Heart right ventricle (tissue), 16 donors: ENCODE measurements at regions not wholly inside any gene's neighbourhood (a gene's known extent, or its start where the extent isn't known, plus 50 kb on each side); places are given as distances from the start of the nearest gene placed in this dataset.

Source experiments
- ATAC-seq, 8 donors: fragments of 200-7000 bp; cut with Tn5 transposase; one replicate each; pipeline ENCODE4 v1.9.1; 2020; ENCODE audit warnings: mild to moderate bottlenecking in 8 of 8, moderate library complexity in 8 of 8, moderate number of reproducible peaks in 1 of 8
- DNase-seq, 2 donors: peaks; one replicate each; pipeline ENCODE4 v3.0.0-alpha.2; 2020
- H3K27ac ChIP-seq, 10 donors: fragments of 200-600 bp; sonication (generic) in 2 of 10; one replicate each; pipeline versions ENCODE4 v1.5.0 to v1.8.0; 2020 to 2022; ENCODE audit warnings: mild to moderate bottlenecking in 3 of 10
- H3K27me3 ChIP-seq, 7 donors: fragments of 200-600 bp; one replicate each; pipeline ENCODE4 v1.8.0; 2021 to 2022; ENCODE audit warnings: mild to moderate bottlenecking in 2 of 7
- H3K36me3 ChIP-seq, 9 donors: fragments of 200-600 bp; sonication (generic) in 1 of 9; one replicate each; pipeline versions ENCODE4 v1.5.0 to v1.8.0; 2020 to 2022; ENCODE audit warnings: mild to moderate bottlenecking in 2 of 9
- H3K4me1 ChIP-seq, 9 donors: fragments of 200-600 bp; sonication (generic) in 1 of 9; one replicate each; pipeline versions ENCODE4 v1.5.0 to v1.8.0; 2020 to 2022; ENCODE audit warnings: mild to moderate bottlenecking in 4 of 9
- H3K4me3 ChIP-seq, 10 donors: fragments of 200-600 bp; sonication (generic) in 2 of 10; one replicate each; pipeline versions ENCODE4 v1.5.0 to v1.8.0; 2020 to 2022; ENCODE audit warnings: mild to moderate bottlenecking in 7 of 10, moderate library complexity in 2 of 10
- H3K9me3 ChIP-seq, 11 donors: fragments of 200-600 bp in 10 of 11; sonication (generic) in 2 of 11; one replicate each; pipeline versions ENCODE4 v1.5.0 to v1.8.0; 2013 to 2022; ENCODE audit warnings: mild to moderate bottlenecking in 2 of 11, control low read depth in 1 of 11, moderate library complexity in 1 of 11
- CTCF ChIP-seq, 9 donors: fragments of 200-600 bp; sonication (generic) in 2 of 9; IDR thresholded peaks; one replicate each; pipeline versions ENCODE4 v1.5.0 to v1.8.0; 2021 to 2022; ENCODE audit warnings: antibody characterized with exemption in 9 of 9, mild to moderate bottlenecking in 5 of 9, moderate library complexity in 1 of 9
- WGBS, 2 donors: extraction: QIAGEN DNeasy Blood & Tissue Kit; methylation state at CpG; one replicate each; pipeline ENCODE4 v1.1.7; 2013; ENCODE audit warnings: inconsistent platforms in 1 of 2; 5-methylcytosine and 5-hydroxymethylcytosine counted together
- intact Hi-C, 10 donors: fragments of 100-400 bp; cut with DNase I; formaldehyde crosslinking; loops; one replicate each; pipeline versions ENCODE4 v1.11.1 to v1.14.2; 2022
- donor health status: Arrhythmogenic right ventricular cardiomyopathy.
- donor health status: ischemic (EF 13 %, LVEDD 7.1; RV severe dilation, severe dysfunction).
- donor health status: healthy with polysubstance abuse.
- donor health status: DM: no; HTN: yes; CAD: no.
- donor health status: DM: no; HTN: no; CAD: no.
- donor health status: ischemic (EF 25% LVEDD 6.9; RV normal size, moderate dysfunction).
- donor health status: ischemic (EF 25% LVEDD 5.7; RV mildly dilated, moderate dysfunction).
- donor health status: healthy.
- donor health status: DM: yes; HTN: yes; CAD: no.
- donor health status: Ischemic cardiomyopathy.
- donor health status: ischemic (EF 35%, LVEDD 5.7; RV mildly dilated, moderate dysfunction).
- donor health status: nonischemic (EF 11% LVEDD 7.7; RV severe dilation, severe dysfunction).
- donor health status: DM: yes; HTN: yes; CAD: no.
- donor health status: PGD.
- donor health status: ischemic (EF 29% LVEDD 5.4; RV normal size, mild dysfunction).
- donor health status: nonischemic (EF 23%, LVEDD 6.1; RV moderate dilation, normal function).

GRCh38 chr5:121174351-121174750 is 677.3 kb upstream of the FTMT start:
- TF ChIP-seq CTCF (IDR thresholded peaks at IDR 0.05), result no peak
- H3K9me3 ChIP-seq, result no peaks in the 10 kb centered on the region
- H3K4me1 ChIP-seq, result no peaks in the 10 kb centered on the region
- no peak overlapping the region for H3K27ac ChIP-seq
- intact Hi-C loops, result no loop called here
- WGBS, 2 donors, result 23 to 45% methylated on average over 1 of the region's 1 CpG
- no peaks in the 10 kb centered on the region for H3K36me3 ChIP-seq
- no peak for ATAC-seq
- no peaks in the 10 kb centered on the region for H3K27me3 ChIP-seq
- no peak for DNase-seq
- H3K4me3 ChIP-seq, result no peak overlapping the region

- 75 to 85% methylated on average over 3 of the region's 3 CpGs for WGBS, 2 donors
- ATAC-seq (no peak), DNase-seq (no peak)
- no peak for TF ChIP-seq CTCF (IDR thresholded peaks at IDR 0.05)
- no peaks in the 10 kb centered on the region for H3K27me3 ChIP-seq
- H3K4me3 ChIP-seq, result no peak overlapping the region
- H3K4me1 ChIP-seq, result no peaks in the 10 kb centered on the region
- no peak overlapping the region for H3K27ac ChIP-seq
- H3K9me3 ChIP-seq, result no peaks in the 10 kb centered on the region
- intact Hi-C loops, result no loop called here
- H3K36me3 ChIP-seq, result no peaks in the 10 kb centered on the region
These were observed 675.7 kb upstream of the FTMT start for GRCh38 chr5:121175986-121176385.

- DNase-seq (no peak), ATAC-seq (no peak)
- WGBS, 2 donors, result 63 to 65% methylated on average over 6 of the region's 6 CpGs
These were observed 668.7 kb upstream of the FTMT start for GRCh38 chr5:121182788-121183490.

GRCh38 chr5:121188849-121189248 is 662.8 kb upstream of the FTMT start:
- no peak overlapping the region for H3K27ac ChIP-seq
- no peak overlapping the region for H3K4me3 ChIP-seq
- no peaks in the 10 kb centered on the region for H3K36me3 ChIP-seq
- DNase-seq, result no peak
- no peak for ATAC-seq
- intact Hi-C loops, result no loop called here
- H3K27me3 ChIP-seq, result no peaks in the 10 kb centered on the region
- no peaks in the 10 kb centered on the region for H3K9me3 ChIP-seq
- no peaks in the 10 kb centered on the region for H3K4me1 ChIP-seq
- TF ChIP-seq CTCF (IDR thresholded peaks at IDR 0.05), result no peak
- WGBS, 2 donors, result 64 to 71% methylated on average over 3 of the region's 3 CpGs

More at GRCh38 chr5:121182788-121183490, 668.7 kb upstream of the FTMT start:
- no peak for TF ChIP-seq CTCF (IDR thresholded peaks at IDR 0.05)
- H3K4me3 ChIP-seq, result no peak overlapping the region
- H3K27me3 ChIP-seq, result no peaks in the 10 kb centered on the region
- intact Hi-C loops, result no loop called here
- no peak overlapping the region for H3K27ac ChIP-seq
- no peaks in the 10 kb centered on the region for H3K4me1 ChIP-seq
- H3K36me3 ChIP-seq, result no peaks in the 10 kb centered on the region
- H3K9me3 ChIP-seq, result no peaks in the 10 kb centered on the region
